GM12892 (cell line): ENCODE measurements at regions not wholly inside any gene's neighbourhood (a gene's known extent, or its start where the extent isn't known, plus 50 kb on each side); places are given as distances from the start of the nearest gene placed in this dataset.

Source experiments
- POLR2A ChIP-seq: IDR thresholded peaks from 2 replicates; pipeline ENCODE4 v1.6.1; 2011; ENCODE audit warnings: low read depth, low read length, control low read depth
- TAF1 ChIP-seq: IDR thresholded peaks from 2 replicates; pipeline ENCODE4 v1.6.1; 2011; ENCODE audit warnings: low read depth, mild to moderate bottlenecking, control low read depth, low read length, borderline replicate concordance

DNA sequence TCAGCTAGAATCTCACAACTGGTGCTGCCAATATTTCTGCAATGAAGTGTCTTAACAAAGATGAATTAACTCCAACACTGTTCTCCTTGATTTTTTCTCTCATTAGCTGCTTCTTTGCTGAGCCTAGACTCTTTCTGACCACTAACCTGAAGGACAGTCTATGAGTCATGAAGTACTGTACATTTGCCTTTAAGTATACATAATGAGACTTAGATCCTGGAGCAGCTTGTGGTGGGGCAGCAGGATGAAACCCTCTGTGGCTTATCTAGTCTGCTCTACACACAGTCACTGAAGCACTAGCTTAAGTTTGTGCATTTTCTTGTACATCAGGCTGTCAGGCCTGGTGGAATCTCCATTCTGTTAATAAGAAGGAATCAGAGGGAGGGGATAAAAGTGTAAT lies 307.4 kb upstream of the SMIM31 start:
- no peak for TF ChIP-seq TAF1
- no peak for TF ChIP-seq POLR2A
